Renal cortical epithelial cell (primary cell): ENCODE measurements at regions not wholly inside any gene's neighbourhood (a gene's known extent, or its start where the extent isn't known, plus 50 kb on each side); places are given as distances from the start of the nearest gene placed in this dataset.
"Not testable (repeated sequence)": the region's sequence is repeated elsewhere in the genome, so short reads cannot be mapped to it uniquely, and the experiment has no call there.

Experiments used
- DNase-seq: peaks from one replicate; pipeline ENCODE4 v3.0.0-alpha.2; 2011; ENCODE audit warnings: low read depth

- peak; percentile 14 for DNase-seq
Measured at GRCh38 chr6:141077355-141078333, 1055.1 kb upstream of the GJE1 start.

GRCh38 chr6:141057761-141058160 is 1075.0 kb upstream of the GJE1 start:
- DNase-seq = no peak

GRCh38 chr6:141056945-141057625 is 1075.6 kb upstream of the GJE1 start:
- DNase-seq = no peak

GRCh38 chr6:141050471-141050870 is 1082.3 kb upstream of the GJE1 start:
- DNase-seq = no peak

GRCh38 chr6:141048451-141048850 is 1084.3 kb upstream of the GJE1 start:
- no peak for DNase-seq

- not testable (repeated sequence) for DNase-seq
Measured at GRCh38 chr6:141046496-141046895, 1086.2 kb upstream of the GJE1 start.

GRCh38 chr6:141041596-141042087 is 1091.1 kb upstream of the GJE1 start:
- no peak for DNase-seq

GRCh38 chr6:141035312-141036200 is 1097.2 kb upstream of the GJE1 start:
- no peak for DNase-seq

GRCh38 chr6:141033101-141033500 is 1099.6 kb upstream of the GJE1 start:
- DNase-seq = peak; percentile 22

- peak; percentile 19 for DNase-seq
Measured at GRCh38 chr6:141029908-141030307, 1102.8 kb upstream of the GJE1 start.

- no peak for DNase-seq
Measured at GRCh38 chr6:141028791-141029280, 1103.9 kb upstream of the GJE1 start.

GRCh38 chr6:141026504-141026903 is 1106.2 kb upstream of the GJE1 start:
- DNase-seq = peak; percentile 99

- no peak for DNase-seq
Measured at GRCh38 chr6:141024526-141024925, 1108.2 kb upstream of the GJE1 start.

- no peak for DNase-seq
Measured at GRCh38 chr6:141017941-141018340, 1114.8 kb upstream of the GJE1 start.

- no peak for DNase-seq
Measured at GRCh38 chr6:141000917-141001316, 1131.8 kb upstream of the GJE1 start.

- no peak for DNase-seq
Measured at GRCh38 chr6:140993515-140993914, 1139.2 kb upstream of the GJE1 start.

GRCh38 chr6:140992678-140993077 is 1140.0 kb upstream of the GJE1 start:
- no peak for DNase-seq

- DNase-seq = no peak
Measured at GRCh38 chr6:140988780-140989179, 1143.9 kb upstream of the GJE1 start.

GRCh38 chr6:140987364-140988155 is 1145.2 kb upstream of the GJE1 start:
- DNase-seq = no peak

GRCh38 chr6:140985679-140986275 is 1146.9 kb upstream of the GJE1 start:
- no peak for DNase-seq
